Esophagus (tissue), 2 donors: ENCODE measurements at regions not wholly inside any gene's neighbourhood (a gene's known extent, or its start where the extent isn't known, plus 50 kb on each side); places are given as distances from the start of the nearest gene placed in this dataset.
"Not testable (repeated sequence)": the region's sequence is repeated elsewhere in the genome, so short reads cannot be mapped to it uniquely, and the experiment has no call there.

Experiments used
- H3K27ac ChIP-seq, 2 donors: one replicate each; pipeline ENCODE4 v1.5.1; 2013; ENCODE audit warnings: low read depth in 2 of 2, mild to moderate bottlenecking in 2 of 2, inconsistent platforms in 1 of 2, low read length in 1 of 2, moderate library complexity in 1 of 2
- H3K27me3 ChIP-seq, 2 donors: one replicate each; pipeline ENCODE4 v1.6.1; 2013; ENCODE audit warnings: low read length in 2 of 2, control low read depth in 1 of 2, mild to moderate bottlenecking in 1 of 2; ENCODE audit not compliant: insufficient read depth in 2 of 2, control insufficient read depth in 1 of 2
- H3K36me3 ChIP-seq, 2 donors: one replicate each; pipeline ENCODE4 v1.6.1; 2013; ENCODE audit warnings: low read length in 1 of 2; ENCODE audit not compliant: control insufficient read depth in 2 of 2, insufficient read depth in 2 of 2
- H3K4me1 ChIP-seq, 2 donors: one replicate each; pipeline ENCODE4 v1.6.1; 2013; ENCODE audit warnings: low read length in 1 of 2; ENCODE audit not compliant: control insufficient read depth in 2 of 2, insufficient read depth in 2 of 2
- H3K4me3 ChIP-seq, 2 donors: one replicate each; pipeline ENCODE4 v1.5.1; 2013; ENCODE audit warnings: low read length in 2 of 2, mild to moderate bottlenecking in 2 of 2, low read depth in 1 of 2, moderate library complexity in 1 of 2
- H3K9me3 ChIP-seq, 2 donors: one replicate each; pipeline ENCODE4 v1.6.1; 2013; ENCODE audit warnings: mild to moderate bottlenecking in 2 of 2, low read depth in 1 of 2, low read length in 1 of 2, moderate library complexity in 1 of 2; ENCODE audit not compliant: control insufficient read depth in 2 of 2, insufficient read depth in 1 of 2
- WGBS, 2 donors: extraction: QIAGEN DNeasy Blood & Tissue Kit; methylation state at CpG; one replicate each; pipeline ENCODE4 v1.1.7; 2013; 5-methylcytosine and 5-hydroxymethylcytosine counted together
- donor health status: healthy with polysubstance abuse.
- donor health status: Bipolar disorder and iron deficiency.

- H3K4me3 ChIP-seq: no peak overlapping the region
- 40 to 43% methylated on average over 9 of the region's 9 CpGs for WGBS, 2 donors
- no peaks in the 10 kb centered on the region for H3K27me3 ChIP-seq
- H3K4me1 ChIP-seq: no peaks in the 10 kb centered on the region
- peaks cover 0 to 2% of the 10 kb centered on the region in 2 donors for H3K9me3 ChIP-seq
- H3K27ac ChIP-seq: no peak overlapping the region
- H3K36me3 ChIP-seq: no peaks in the 10 kb centered on the region
Observed at GRCh38 chr7:120052884-120053382, 220.0 kb upstream of the KCND2 start.

GRCh38 chr7:120053390-120053961 lies 219.5 kb upstream of the KCND2 start:
- 43 to 48% methylated on average over 5 of the region's 5 CpGs for WGBS, 2 donors
- H3K4me3 ChIP-seq: no peak overlapping the region
- H3K9me3 ChIP-seq: peaks cover 0 to 2% of the 10 kb centered on the region in 2 donors
- H3K4me1 ChIP-seq: no peaks in the 10 kb centered on the region
- H3K27me3 ChIP-seq: no peaks in the 10 kb centered on the region
- no peaks in the 10 kb centered on the region for H3K36me3 ChIP-seq
- no peak overlapping the region for H3K27ac ChIP-seq

DNA sequence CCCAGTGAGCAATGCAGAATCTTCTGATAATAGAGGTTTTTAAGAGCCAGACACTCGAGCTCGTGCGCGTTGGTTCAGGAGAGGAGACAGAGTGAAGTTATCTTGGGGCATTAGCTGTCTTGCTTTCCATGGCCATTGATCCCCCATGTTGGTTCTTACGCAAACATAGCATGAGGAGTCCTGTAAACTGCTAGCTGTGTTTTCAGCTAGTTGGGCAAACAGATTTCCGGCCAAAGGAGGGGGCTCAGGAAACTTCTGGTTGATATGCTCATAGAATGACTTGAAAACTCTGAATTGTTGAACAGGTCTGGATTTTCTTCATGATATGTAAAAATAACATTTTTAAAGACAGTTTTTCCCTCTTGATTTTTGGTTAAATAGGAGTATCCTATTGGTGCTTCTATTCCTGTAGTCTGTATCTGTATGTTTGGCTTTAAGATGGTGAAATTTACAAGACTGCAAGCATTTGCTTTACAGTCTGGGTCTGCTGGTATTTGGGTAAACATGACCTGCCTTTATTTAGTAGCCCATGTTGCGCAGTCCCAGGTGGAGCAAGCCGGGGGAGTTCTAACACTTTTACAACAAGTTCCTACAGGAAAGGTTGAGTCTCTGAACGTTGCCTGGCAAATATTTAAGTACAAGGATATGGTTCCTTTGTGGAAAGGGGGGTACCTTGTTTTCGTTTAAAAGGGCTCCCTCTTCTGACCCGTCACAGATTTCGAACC lies 218.4 kb upstream of the KCND2 start:
- Histone ChIP-seq H3K9me3 (peaks cover 2 to 3% of the 10 kb centered on the region in 2 donors), H3K27ac (no peak overlapping the region), H3K4me3 (no peak overlapping the region)

GRCh38 chr7:120055300-120055699 lies 217.7 kb upstream of the KCND2 start:
- WGBS, 2 donors: 83 to 85% methylated on average over 4 of the region's 4 CpGs
- H3K4me3 ChIP-seq: no peak overlapping the region
- H3K9me3 ChIP-seq: peaks cover 4 to 6% of the 10 kb centered on the region in 2 donors
- H3K27ac ChIP-seq: no peak overlapping the region
- no peaks in the 10 kb centered on the region for H3K4me1 ChIP-seq
- no peaks in the 10 kb centered on the region for H3K36me3 ChIP-seq
- no peaks in the 10 kb centered on the region for H3K27me3 ChIP-seq

More for the DNA sequence above, 218.4 kb upstream of the KCND2 start:
- Histone ChIP-seq H3K27me3 (no peaks in the 10 kb centered on the region), H3K36me3 (no peaks in the 10 kb centered on the region), H3K4me1 (no peaks in the 10 kb centered on the region)
- 81 to 86% methylated on average over 12 of the region's 12 CpGs for WGBS, 2 donors

DNA sequence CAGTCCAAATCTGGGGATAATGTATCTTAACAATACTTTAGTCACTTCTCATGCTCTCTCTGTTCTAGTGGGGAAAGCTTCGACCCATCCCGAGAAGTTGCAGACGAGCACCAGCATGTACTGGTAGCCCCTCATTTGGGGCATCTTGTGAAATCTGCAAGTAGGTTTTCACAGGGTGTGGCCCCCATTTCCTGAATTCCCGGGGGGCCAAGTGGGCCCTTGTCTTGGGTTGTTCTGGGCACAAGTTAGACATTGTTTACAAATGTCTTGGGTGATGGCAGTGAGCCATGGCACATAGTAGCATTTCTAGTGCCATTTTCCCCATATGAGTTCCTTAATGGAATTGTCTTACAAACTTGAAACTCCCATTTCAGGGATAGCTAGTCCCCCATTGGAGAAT lies 216.7 kb upstream of the KCND2 start:
- Histone ChIP-seq H3K36me3 (no peaks in the 10 kb centered on the region), H3K4me3 (no peak overlapping the region), H3K4me1 (no peaks in the 10 kb centered on the region), H3K27me3 (no peaks in the 10 kb centered on the region), H3K9me3 (peaks cover 4 to 6% of the 10 kb centered on the region in 2 donors), H3K27ac (no peak overlapping the region)
- 88 to 91% methylated on average over 4 of the region's 4 CpGs for WGBS, 2 donors

DNA sequence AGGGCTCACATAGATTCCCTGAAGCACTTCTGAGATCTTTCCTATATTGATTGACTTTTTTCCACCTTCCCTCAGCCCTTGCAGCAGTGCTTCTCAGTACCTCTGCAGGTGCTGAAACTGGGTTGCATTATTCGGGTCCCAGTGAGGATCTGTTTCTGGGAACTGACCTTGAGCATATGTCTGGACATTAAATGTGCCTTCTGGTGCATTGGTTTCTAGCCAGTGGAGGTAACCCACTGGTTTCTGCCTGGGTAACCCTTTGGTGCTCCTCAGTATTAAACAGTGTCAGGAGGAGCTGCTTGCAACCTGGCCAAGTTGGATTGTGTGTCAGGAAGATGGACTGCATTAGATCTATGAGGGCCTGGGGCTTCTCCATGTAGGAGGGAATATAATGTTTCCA lies 213.3 kb upstream of the KCND2 start:
- no peaks in the 10 kb centered on the region for H3K36me3 ChIP-seq
- peaks cover 4 to 6% of the 10 kb centered on the region in 2 donors for H3K9me3 ChIP-seq
- no peak overlapping the region for H3K27ac ChIP-seq
- WGBS, 2 donors: 83 to 88% methylated on average over 1 of the region's 1 CpG
- H3K4me3 ChIP-seq: no peak overlapping the region
- no peaks in the 10 kb centered on the region for H3K4me1 ChIP-seq
- no peaks in the 10 kb centered on the region for H3K27me3 ChIP-seq

DNA sequence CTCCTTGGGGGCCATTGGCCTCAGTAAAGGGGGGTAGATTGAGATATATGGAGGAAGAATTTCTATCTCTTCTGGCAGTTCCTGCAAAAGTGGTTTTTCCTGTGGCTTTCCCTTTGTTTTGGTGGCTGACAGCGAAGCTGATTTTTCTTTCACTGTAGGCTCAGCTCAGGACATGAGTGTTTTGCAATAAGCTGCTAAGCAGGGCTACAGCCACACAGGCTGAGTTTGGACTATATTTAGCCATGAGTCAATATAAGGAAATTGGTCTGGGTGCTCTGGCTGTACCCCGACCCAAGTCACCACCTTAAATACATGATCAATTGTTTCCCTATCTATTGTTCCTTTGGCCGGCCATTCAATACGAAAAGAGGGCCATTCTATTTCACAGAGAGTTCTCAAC lies 212.7 kb upstream of the KCND2 start:
- Histone ChIP-seq H3K36me3 (no peaks in the 10 kb centered on the region), H3K27me3 (no peaks in the 10 kb centered on the region), H3K4me1 (no peaks in the 10 kb centered on the region), H3K4me3 (no peak overlapping the region), H3K9me3 (peaks cover 4 to 6% of the 10 kb centered on the region in 2 donors), H3K27ac (no peak overlapping the region)
- 69 to 74% methylated on average over 4 of the region's 4 CpGs for WGBS, 2 donors

DNA sequence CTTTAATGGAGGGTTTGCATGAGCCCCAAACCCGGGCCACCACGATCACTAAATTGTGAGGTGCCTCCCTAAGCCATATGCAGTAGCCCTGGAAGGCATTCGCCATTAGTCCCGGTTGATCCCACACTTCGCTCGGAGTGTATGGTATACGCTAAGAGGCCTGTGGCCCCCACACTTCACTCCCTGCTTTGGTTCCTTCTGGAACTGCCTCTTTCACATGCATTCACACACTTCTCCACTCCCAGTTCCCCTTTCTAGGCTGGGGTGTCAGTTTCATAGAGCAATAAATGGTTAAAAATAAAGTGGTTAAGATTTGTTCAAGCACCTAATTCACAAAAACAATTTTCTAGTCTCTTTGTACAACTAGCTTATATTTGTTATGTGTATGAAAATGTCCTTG lies 212.1 kb upstream of the KCND2 start:
- Histone ChIP-seq H3K27ac (no peak overlapping the region), H3K27me3 (no peaks in the 10 kb centered on the region), H3K4me3 (no peak overlapping the region), H3K9me3 (peaks cover 4 to 6% of the 10 kb centered on the region in 2 donors), H3K36me3 (no peaks in the 10 kb centered on the region), H3K4me1 (no peaks in the 10 kb centered on the region)
- 87% methylated on average over 7 of the region's 7 CpGs for WGBS, 2 donors

DNA sequence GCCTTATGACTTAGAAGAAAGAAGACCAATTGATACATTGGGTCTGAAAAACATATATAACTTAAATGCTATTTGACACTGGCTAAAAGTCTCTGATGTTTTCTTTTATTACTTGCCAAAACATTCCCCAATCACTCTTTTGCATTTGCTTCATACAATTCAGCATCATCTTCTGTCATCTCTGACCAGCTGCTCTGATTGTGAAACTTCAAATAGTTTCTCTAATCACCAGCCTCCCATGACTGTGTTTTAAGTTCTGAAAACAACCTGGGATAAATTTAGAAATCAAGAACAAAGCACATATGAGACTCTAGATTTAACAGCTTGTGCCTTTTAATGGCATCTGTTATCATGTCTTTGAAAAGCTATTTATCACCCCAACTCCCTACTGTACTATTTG lies 208.4 kb upstream of the KCND2 start:
- H3K36me3 ChIP-seq: no peaks in the 10 kb centered on the region
- no peak overlapping the region for H3K27ac ChIP-seq
- no peak overlapping the region for H3K4me3 ChIP-seq
- H3K9me3 ChIP-seq: peaks cover 5 to 8% of the 10 kb centered on the region in 2 donors
- H3K27me3 ChIP-seq: no peaks in the 10 kb centered on the region
- H3K4me1 ChIP-seq: no peaks in the 10 kb centered on the region

DNA sequence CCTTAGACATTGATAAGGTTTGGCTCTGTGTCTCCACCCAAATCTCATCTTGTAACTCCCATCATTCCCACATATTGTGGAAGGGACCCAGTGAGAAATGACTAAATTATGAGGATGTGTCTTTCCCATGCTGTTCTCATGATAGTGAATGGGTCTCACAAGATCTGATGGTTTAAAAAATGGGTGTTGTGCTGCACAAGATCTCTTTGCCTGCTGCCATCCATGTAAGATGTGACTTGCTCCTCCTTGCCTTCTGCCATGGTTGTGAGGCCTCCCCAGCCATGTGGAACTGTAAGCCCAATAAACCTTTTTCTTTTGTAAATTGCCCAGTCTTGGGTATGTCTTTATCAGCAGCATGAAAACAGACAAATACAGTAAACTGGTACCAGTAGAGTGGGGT lies 206.1 kb upstream of the KCND2 start:
- not testable (repeated sequence) for H3K4me1 ChIP-seq, H3K27ac ChIP-seq, H3K27me3 ChIP-seq, H3K4me3 ChIP-seq, H3K36me3 ChIP-seq
- H3K9me3 ChIP-seq: peaks cover 9 to 12% of the 10 kb centered on the region in 2 donors
